Ovary (tissue), 3 donors: ENCODE measurements at regions not wholly inside any gene's neighbourhood (a gene's known extent, or its start where the extent isn't known, plus 50 kb on each side); places are given as distances from the start of the nearest gene placed in this dataset.

Experiments
- CTCF ChIP-seq, 3 donors: fragments of 450-650 bp in 2 of 3; fragments of 200-600 bp in 1 of 3; IDR thresholded peaks; one replicate each; pipeline versions ENCODE4 v1.5.1 to v1.8.0; 2016 to 2022; ENCODE audit warnings: antibody characterized with exemption in 3 of 3, mild to moderate bottlenecking in 1 of 3
- EP300 ChIP-seq: sonication (generic); formaldehyde crosslinking; IDR thresholded peaks from one replicate; pipeline ENCODE4 v1.6.1; 2017; ENCODE audit warnings: antibody characterized with exemption
- POLR2A ChIP-seq: fragments of 450-650 bp; IDR thresholded peaks from one replicate; pipeline ENCODE4 v1.6.1; 2017; ENCODE audit warnings: antibody characterized with exemption, mild to moderate bottlenecking, moderate library complexity
- donor health status: DM: no; HTN: no; CAD: no.

- no peak for TF ChIP-seq CTCF (IDR thresholded peaks at IDR 0.05)
- TF ChIP-seq POLR2A, result no peak
- TF ChIP-seq EP300, result no peak
Measured at GRCh38 chr1:36735939-36736730, 253.4 kb upstream of the CSF3R start.
